Stimulated activated CD8-positive, alpha-beta memory T cell treated with anti-CD3 and anti-CD28 coated beads, Interleukin-15, amount 100 ng/mL, for 48 hours (primary cell): ENCODE measurements at regions not wholly inside any gene's neighbourhood (a gene's known extent, or its start where the extent isn't known, plus 50 kb on each side); places are given as distances from the start of the nearest gene placed in this dataset.
"Not testable (repeated sequence)": the region's sequence is repeated elsewhere in the genome, so short reads cannot be mapped to it uniquely, and the experiment has no call there.

Experiments used
- DNase-seq, 2 donors: peaks; one replicate each; pipeline ENCODE4 v3.0.0-alpha.2; 2020; ENCODE audit warnings: low read depth in 2 of 2

- no peak for DNase-seq
Measured at GRCh38 chr9:7479300-7479699, 320.3 kb downstream of the DMAC1 start.

GRCh38 chr9:7478646-7479045 lies 320.9 kb downstream of the DMAC1 start:
- DNase-seq: no peak

- DNase-seq: no peak
Measured at GRCh38 chr9:7467186-7467585, 332.4 kb downstream of the DMAC1 start.

- no peak for DNase-seq
Measured at GRCh38 chr9:7461791-7462190, 337.8 kb downstream of the DMAC1 start.

GRCh38 chr9:7456793-7457530 lies 342.6 kb downstream of the DMAC1 start:
- no peak for DNase-seq

- no peak for DNase-seq
Measured at GRCh38 chr9:7456377-7456776, 343.2 kb downstream of the DMAC1 start.

- DNase-seq: no peak
Measured at GRCh38 chr9:7454624-7455023, 345.0 kb downstream of the DMAC1 start.

GRCh38 chr9:7452378-7452777 lies 347.2 kb downstream of the DMAC1 start:
- no peak for DNase-seq

- DNase-seq: no peak
Measured at GRCh38 chr9:7451062-7451461, 348.5 kb downstream of the DMAC1 start.

- DNase-seq: no peak
Measured at GRCh38 chr9:7443541-7443940, 356.0 kb downstream of the DMAC1 start.

- DNase-seq: no peak
Measured at GRCh38 chr9:7439355-7439995, 360.1 kb downstream of the DMAC1 start.

GRCh38 chr9:7436754-7437153 lies 362.8 kb downstream of the DMAC1 start:
- DNase-seq: no peak

GRCh38 chr9:7433508-7434292 lies 365.9 kb downstream of the DMAC1 start:
- DNase-seq: no peak

- DNase-seq: no peak
Measured at GRCh38 chr9:7432989-7433388, 366.6 kb downstream of the DMAC1 start.

GRCh38 chr9:7417397-7417796 lies 382.2 kb downstream of the DMAC1 start:
- DNase-seq: not testable (repeated sequence)

- no peak for DNase-seq
Measured at GRCh38 chr9:7415836-7416235, 383.7 kb downstream of the DMAC1 start.

GRCh38 chr9:7408845-7409244 lies 390.7 kb downstream of the DMAC1 start:
- DNase-seq: no peak

- DNase-seq: no peak
Measured at GRCh38 chr9:7407246-7407645, 392.3 kb downstream of the DMAC1 start.

GRCh38 chr9:7405924-7406604 lies 393.5 kb downstream of the DMAC1 start:
- no peak for DNase-seq

GRCh38 chr9:7403839-7404487 lies 395.6 kb downstream of the DMAC1 start:
- DNase-seq: no peak

GRCh38 chr9:7403028-7403389 lies 396.6 kb downstream of the DMAC1 start:
- DNase-seq: no peak
